Left ventricle myocardium inferior (tissue), 1 donor: ENCODE measurements at regions not wholly inside any gene's neighbourhood (a gene's known extent, or its start where the extent isn't known, plus 50 kb on each side); places are given as distances from the start of the nearest gene placed in this dataset.

ENCODE experiments used
- DNase-seq: peaks from one replicate; pipeline ENCODE4 v3.0.0-alpha.2; 2020
- H3K27ac ChIP-seq: fragments of 200-600 bp; replicated peaks from 2 replicates; pipeline ENCODE4 v1.8.0; 2021
- H3K27me3 ChIP-seq: fragments of 200-600 bp; 2 replicates; pipeline ENCODE4 v1.8.0; 2021; ENCODE audit warnings: low read depth
- H3K36me3 ChIP-seq: fragments of 200-600 bp; 2 replicates; pipeline ENCODE4 v1.8.0; 2021
- H3K4me1 ChIP-seq: fragments of 200-600 bp; 2 replicates; pipeline ENCODE4 v1.8.0; 2021
- H3K4me3 ChIP-seq: fragments of 200-600 bp; 2 replicates; pipeline ENCODE4 v1.8.0; 2021; ENCODE audit warnings: mild to moderate bottlenecking, moderate library complexity
- H3K9me3 ChIP-seq: fragments of 200-600 bp; replicated peaks from 2 replicates; pipeline ENCODE4 v1.8.0; 2021
- intact Hi-C: fragments of 100-400 bp; cut with micrococcal nuclease; formaldehyde crosslinking; loops from one replicate; pipeline ENCODE4 v1.11.0; 2022
- TF ChIP-seq, protein P1 (sequence below): fragments of 200-600 bp; IDR thresholded peaks from 2 replicates; pipeline ENCODE4 v1.8.0; 2021; ENCODE audit warnings: antibody characterized with exemption, mild to moderate bottlenecking, borderline replicate concordance
- donor health status: DM: no; HTN: yes; CAD: no; lungs with severe emphysema.

DNA sequence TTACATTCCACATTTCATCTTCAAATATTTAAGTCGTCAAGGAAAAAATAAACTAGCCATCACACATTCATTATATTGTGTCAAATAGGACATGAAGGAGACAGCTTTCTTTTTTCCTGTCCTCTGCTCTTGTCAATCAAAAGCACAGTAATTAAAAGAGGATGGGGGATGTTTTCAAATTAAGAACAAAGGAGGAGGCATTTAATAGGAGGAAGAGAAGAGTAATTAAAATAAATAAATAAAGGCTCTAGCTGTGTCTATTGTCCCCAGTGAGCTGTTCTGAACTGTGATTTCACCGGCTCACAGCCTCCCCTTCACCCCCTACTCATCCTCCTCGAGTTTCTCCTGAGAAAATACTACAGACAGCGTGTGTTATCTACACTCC lies 1377.1 kb upstream of the PIK3C3 start:
- Histone ChIP-seq H3K4me1 (no peaks in the 10 kb centered on the region), H3K27ac (no peak overlapping the region), H3K27me3 (no peaks in the 10 kb centered on the region), H3K36me3 (no peaks in the 10 kb centered on the region), H3K4me3 (no peak overlapping the region), H3K9me3 (no peaks in the 10 kb centered on the region)
- no peak for DNase-seq
- TF ChIP-seq, protein P1, sequence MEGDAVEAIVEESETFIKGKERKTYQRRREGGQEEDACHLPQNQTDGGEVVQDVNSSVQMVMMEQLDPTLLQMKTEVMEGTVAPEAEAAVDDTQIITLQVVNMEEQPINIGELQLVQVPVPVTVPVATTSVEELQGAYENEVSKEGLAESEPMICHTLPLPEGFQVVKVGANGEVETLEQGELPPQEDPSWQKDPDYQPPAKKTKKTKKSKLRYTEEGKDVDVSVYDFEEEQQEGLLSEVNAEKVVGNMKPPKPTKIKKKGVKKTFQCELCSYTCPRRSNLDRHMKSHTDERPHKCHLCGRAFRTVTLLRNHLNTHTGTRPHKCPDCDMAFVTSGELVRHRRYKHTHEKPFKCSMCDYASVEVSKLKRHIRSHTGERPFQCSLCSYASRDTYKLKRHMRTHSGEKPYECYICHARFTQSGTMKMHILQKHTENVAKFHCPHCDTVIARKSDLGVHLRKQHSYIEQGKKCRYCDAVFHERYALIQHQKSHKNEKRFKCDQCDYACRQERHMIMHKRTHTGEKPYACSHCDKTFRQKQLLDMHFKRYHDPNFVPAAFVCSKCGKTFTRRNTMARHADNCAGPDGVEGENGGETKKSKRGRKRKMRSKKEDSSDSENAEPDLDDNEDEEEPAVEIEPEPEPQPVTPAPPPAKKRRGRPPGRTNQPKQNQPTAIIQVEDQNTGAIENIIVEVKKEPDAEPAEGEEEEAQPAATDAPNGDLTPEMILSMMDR, result no peak
- intact Hi-C loops, result no loop called here

DNA sequence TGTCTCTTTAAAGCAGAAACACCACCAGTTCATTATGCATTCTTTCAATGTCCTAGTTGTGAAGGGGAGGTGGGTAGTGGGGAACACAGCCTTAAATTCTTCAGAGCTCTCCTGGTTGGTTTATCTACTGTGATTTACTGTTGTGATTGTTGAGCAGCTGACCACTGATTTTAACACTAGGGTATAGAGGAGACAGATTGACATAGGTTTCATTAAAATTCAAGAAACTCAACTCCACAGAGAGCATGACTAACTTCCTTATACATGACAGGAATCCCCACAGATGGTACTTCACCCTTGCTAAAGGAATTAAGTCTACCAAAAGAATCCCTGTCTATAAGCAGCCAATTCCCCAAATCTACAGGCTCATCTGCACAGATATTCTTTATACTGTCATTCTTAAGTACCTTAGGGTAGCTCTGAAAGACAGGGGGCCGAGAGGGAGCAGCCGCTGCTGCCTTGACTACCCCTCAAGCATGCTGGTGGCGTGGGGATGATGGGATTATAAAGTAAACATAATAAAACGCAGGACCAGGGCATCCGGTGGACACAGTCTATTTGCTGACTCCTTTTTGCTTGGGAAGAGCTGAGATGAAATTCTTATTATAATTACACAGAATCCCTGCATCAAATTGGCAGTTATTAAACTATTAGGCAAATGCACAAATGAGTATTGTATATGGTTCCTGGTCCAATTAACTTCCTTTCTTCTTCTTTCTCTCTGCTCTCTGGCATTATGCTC lies 1377.6 kb upstream of the PIK3C3 start:
- intact Hi-C loops, result no loop called here
- Histone ChIP-seq H3K27ac (no peak overlapping the region), H3K27me3 (no peaks in the 10 kb centered on the region), H3K4me3 (no peak overlapping the region), H3K9me3 (no peaks in the 10 kb centered on the region), H3K36me3 (no peaks in the 10 kb centered on the region), H3K4me1 (no peaks in the 10 kb centered on the region)
- TF ChIP-seq, protein P1, result no peak
- DNase-seq, result no peak

DNA sequence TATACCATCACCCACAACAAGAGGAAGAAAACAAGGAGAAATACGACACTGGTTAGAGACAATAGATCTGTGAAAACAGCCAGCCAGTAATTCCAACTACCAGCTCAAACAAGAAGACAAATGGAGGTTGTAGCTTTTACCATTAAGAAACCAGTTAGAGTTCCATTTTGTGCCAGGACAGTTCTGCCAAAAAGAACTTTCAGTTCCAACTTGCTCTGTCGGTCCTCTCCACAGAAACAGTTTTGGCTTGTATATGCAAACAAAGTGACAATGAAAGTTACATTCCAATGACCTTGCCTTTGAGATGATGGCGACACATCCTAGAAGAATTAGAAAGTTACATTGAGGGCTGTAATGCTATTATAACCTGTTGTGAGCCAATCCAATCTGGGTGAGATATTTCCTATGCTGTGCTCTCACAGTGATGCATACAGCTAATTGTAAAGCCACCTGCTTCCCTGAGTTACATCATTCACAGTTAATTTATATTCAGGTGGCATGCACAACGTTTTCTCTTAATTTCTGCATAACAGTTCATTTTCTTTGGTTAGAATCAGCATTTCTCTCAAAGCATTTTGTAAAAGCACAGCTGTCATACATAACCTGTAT lies 1378.4 kb upstream of the PIK3C3 start:
- intact Hi-C loops, result no loop called here
- Histone ChIP-seq H3K27me3 (no peaks in the 10 kb centered on the region), H3K4me1 (no peaks in the 10 kb centered on the region), H3K27ac (no peak overlapping the region), H3K9me3 (no peaks in the 10 kb centered on the region), H3K36me3 (no peaks in the 10 kb centered on the region), H3K4me3 (no peak overlapping the region)
- no peak for DNase-seq
- TF ChIP-seq, protein P1, result no peak

DNA sequence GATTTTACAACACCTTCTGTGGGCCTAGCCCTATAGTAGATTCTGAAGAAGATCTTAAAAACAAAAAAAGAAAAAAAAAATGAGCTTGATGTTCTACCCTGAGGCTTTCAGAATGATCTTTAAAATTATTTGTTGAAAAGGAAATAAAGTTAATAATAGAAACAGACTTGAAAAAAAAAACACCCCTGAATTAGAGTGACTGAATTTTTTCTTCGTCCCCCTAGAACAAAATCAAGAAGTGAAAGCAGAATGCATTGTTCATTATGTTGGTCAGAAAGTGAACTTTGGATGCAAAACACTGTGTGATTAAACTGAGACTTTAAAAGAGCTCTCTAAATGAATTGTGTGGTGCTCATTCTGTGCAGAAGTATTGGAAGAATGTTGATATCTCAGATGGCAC lies 1384.4 kb upstream of the PIK3C3 start:
- intact Hi-C loops, result no loop called here

DNA sequence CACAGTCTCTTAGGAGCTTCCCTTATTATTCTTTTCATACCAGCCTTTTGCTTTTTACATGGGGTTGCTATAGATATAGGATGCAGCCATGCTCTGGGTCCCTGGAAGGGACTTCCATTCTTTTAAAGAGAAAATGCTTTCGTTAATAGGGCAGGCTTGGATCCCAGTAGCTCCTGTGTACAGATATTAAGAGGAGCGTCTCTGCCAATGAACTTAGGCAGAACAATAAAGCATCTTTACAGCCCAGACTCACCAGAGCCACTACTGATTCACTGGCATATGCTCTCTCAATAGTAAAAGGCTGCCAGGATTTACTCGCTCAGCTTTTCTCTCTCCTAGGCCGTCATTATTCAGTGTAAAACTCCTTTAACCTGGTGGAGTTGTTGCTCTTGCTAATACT lies 1385.4 kb upstream of the PIK3C3 start:
- no peak for DNase-seq
- Histone ChIP-seq H3K9me3 (no peaks in the 10 kb centered on the region), H3K4me3 (no peak overlapping the region), H3K27ac (no peak overlapping the region), H3K27me3 (no peaks in the 10 kb centered on the region), H3K36me3 (no peaks in the 10 kb centered on the region), H3K4me1 (no peaks in the 10 kb centered on the region)
- intact Hi-C loops, result no loop called here
- TF ChIP-seq, protein P1, result no peak

More for the DNA sequence above, 1384.4 kb upstream of the PIK3C3 start:
- TF ChIP-seq, protein P1, result no peak
- DNase-seq, result no peak
- Histone ChIP-seq H3K4me3 (no peak overlapping the region), H3K36me3 (no peaks in the 10 kb centered on the region), H3K9me3 (no peaks in the 10 kb centered on the region), H3K27me3 (no peaks in the 10 kb centered on the region), H3K27ac (no peak overlapping the region), H3K4me1 (no peaks in the 10 kb centered on the region)
